ENCODE measurements at regions not wholly inside any gene's neighbourhood (a gene's known extent, or its start where the extent isn't known, plus 50 kb on each side); places are given as distances from the start of the nearest gene placed in this dataset.
"Not testable (repeated sequence)": the region's sequence is repeated elsewhere in the genome, so short reads cannot be mapped to it uniquely, and the experiment has no call there.

GRCh38 chr5:15096686-15097085 lies 225.1 kb upstream of the ANKH start:
- H3K14ac ChIP-seq (ENCODE audit: insufficient read length); H2BK5ac ChIP-seq (ENCODE audit: low read depth, low read length); H2AK5ac ChIP-seq (ENCODE audit: low read depth, low read length); H3K23ac ChIP-seq (ENCODE audit: insufficient read length); H3K4me1 ChIP-seq (replicated peaks in 1 of 4; ENCODE audit: control insufficient read depth in 3 of 4, insufficient read depth in 4 of 4, low read length in 3 of 4); H3K56ac ChIP-seq (replicated peaks; ENCODE audit: insufficient read length, low read depth, low read length); H4K91ac ChIP-seq (replicated peaks; ENCODE audit: insufficient read length, low read length); H4K20me1 ChIP-seq (replicated peaks in 1 of 2; ENCODE audit: control insufficient read depth in 1 of 2, insufficient read depth in 2 of 2, low read length in 2 of 2); POLR2A ChIA-PET (ENCODE audit: partially characterized antibody); H4K5ac ChIP-seq (ENCODE audit: insufficient read length, low read depth, low read length); DNase-seq (ENCODE audit: low read depth in 1 of 2, low spot score in 2 of 2); H3K27me3 ChIP-seq (replicated peaks in 1 of 4; ENCODE audit: control insufficient read depth in 3 of 4, extremely low read depth in 1 of 4, insufficient read depth in 3 of 4, low read length in 3 of 4); H2BK20ac ChIP-seq (ENCODE audit: low read length); H3K23me2 ChIP-seq (ENCODE audit: low read depth, low read length); H2AFZ ChIP-seq (ENCODE audit: low read length); H3K4me3 ChIP-seq (ENCODE audit: extremely low read depth in 1 of 4, insufficient read depth in 2 of 4, low read depth in 3 of 4, low read length in 4 of 4); H2BK120ac ChIP-seq (replicated peaks; ENCODE audit: low read depth, low read length); H3K18ac ChIP-seq (ENCODE audit: extremely low read depth, low read length); H3K27ac ChIP-seq (ENCODE audit: low read depth, low read length); H3K4ac ChIP-seq (replicated peaks; ENCODE audit: insufficient read length, low read depth, low read length); H4K8ac ChIP-seq (ENCODE audit: extremely low read depth, insufficient read depth, low read length); H3K9me3 ChIP-seq (ENCODE audit: insufficient read depth in 2 of 2, low read depth in 1 of 2, low read length in 1 of 2); H3K79me1 ChIP-seq (ENCODE audit: low read depth, low read length); H3K79me2 ChIP-seq (ENCODE audit: control insufficient read depth in 1 of 2, insufficient read depth in 2 of 2, low read length in 2 of 2); H3K9ac ChIP-seq (replicated peaks in 1 of 4; ENCODE audit: extremely low read depth in 1 of 4, low read depth in 3 of 4, low read length in 3 of 4); H2BK15ac ChIP-seq (ENCODE audit: low read length); H2BK12ac ChIP-seq (ENCODE audit: low read depth, low read length); H3K36me3 ChIP-seq (ENCODE audit: control insufficient read depth in 2 of 4, insufficient read depth in 4 of 4, low read length in 3 of 4); H3K4me2 ChIP-seq (ENCODE audit: insufficient read depth in 1 of 2, low read depth in 2 of 2, low read length in 2 of 2); FAIRE-seq: not testable (repeated sequence)
- CTCF ChIA-PET (ENCODE audit: partially characterized antibody) = interaction anchor here (1.3 to 2.0 kb wide), 3 partner anchors 7 to 11 kb away, joined by 3 to 6 read pairs (median 3); no protein-coding TSS in a partner anchor
- 94% methylated on average over 10 of the region's 22 CpGs; no CpG with 5 or more reads in 1 of the 2 experiments for WGBS, 2 experiments (ENCODE audit: extremely low coverage in 1 of 2, insufficient coverage in 1 of 2, insufficient read length in 1 of 2, insufficient replicate concordance in 2 of 2, low coverage in 1 of 2, low lambda C conversion rate in 2 of 2, missing lambda C conversion rate in 1 of 2)

All from H1 (cell line).